ENCODE measurements at regions not wholly inside any gene's neighbourhood (a gene's known extent, or its start where the extent isn't known, plus 50 kb on each side); places are given as distances from the start of the nearest gene placed in this dataset.

DNA sequence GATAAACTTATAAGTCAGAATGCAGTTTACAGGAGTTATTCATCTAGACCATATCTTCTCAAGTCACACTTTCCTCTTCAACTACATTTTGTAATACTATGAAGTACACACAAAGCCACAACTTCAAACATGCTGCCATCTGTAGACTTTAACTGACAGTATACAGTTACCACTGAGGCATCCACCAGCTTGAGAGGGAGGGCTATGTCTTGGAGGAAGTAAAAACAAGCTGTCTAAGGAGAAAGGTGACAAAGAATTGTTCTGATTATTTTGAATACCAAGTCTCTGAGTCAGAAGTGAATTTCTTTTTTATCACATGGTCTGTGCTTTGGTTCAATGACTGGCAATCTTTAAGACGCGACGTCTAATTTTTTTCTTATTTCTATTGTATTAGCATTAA is 97.6 kb upstream of the CDH10 start:
- no peak overlapping the region for H3K4me3 ChIP-seq (ENCODE audit: low read depth, low read length)
- TF ChIP-seq, protein P1, sequence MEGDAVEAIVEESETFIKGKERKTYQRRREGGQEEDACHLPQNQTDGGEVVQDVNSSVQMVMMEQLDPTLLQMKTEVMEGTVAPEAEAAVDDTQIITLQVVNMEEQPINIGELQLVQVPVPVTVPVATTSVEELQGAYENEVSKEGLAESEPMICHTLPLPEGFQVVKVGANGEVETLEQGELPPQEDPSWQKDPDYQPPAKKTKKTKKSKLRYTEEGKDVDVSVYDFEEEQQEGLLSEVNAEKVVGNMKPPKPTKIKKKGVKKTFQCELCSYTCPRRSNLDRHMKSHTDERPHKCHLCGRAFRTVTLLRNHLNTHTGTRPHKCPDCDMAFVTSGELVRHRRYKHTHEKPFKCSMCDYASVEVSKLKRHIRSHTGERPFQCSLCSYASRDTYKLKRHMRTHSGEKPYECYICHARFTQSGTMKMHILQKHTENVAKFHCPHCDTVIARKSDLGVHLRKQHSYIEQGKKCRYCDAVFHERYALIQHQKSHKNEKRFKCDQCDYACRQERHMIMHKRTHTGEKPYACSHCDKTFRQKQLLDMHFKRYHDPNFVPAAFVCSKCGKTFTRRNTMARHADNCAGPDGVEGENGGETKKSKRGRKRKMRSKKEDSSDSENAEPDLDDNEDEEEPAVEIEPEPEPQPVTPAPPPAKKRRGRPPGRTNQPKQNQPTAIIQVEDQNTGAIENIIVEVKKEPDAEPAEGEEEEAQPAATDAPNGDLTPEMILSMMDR (conservative IDR thresholded peaks at IDR 0.05; ENCODE audit: low read depth, low read length): no peak
- DNase-seq (ENCODE audit: low read depth): no peak

DNA sequence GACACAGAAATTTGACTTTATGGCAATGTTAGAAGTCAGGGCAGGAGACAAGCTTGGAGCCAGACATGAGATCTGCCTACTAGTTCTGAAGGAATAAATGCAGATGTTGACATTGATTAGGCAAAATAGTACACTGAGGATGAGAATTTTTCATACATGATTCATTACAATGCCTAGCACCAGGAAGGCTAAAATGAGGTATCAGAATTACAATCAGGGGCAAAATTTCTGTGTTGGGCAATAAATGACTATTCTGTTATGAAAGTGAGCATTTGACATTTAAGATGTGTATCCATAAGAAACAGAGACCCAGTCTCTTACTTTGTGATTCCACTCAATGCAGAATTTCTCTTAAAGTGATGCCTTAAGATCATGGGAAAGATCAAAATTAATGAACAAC is 92.4 kb upstream of the CDH10 start:
- DNase-seq (ENCODE audit: low read depth): no peak
- no peak overlapping the region for H3K4me3 ChIP-seq (ENCODE audit: low read depth, low read length)
- TF ChIP-seq, protein P1 (conservative IDR thresholded peaks at IDR 0.05; ENCODE audit: low read depth, low read length): no peak

DNA sequence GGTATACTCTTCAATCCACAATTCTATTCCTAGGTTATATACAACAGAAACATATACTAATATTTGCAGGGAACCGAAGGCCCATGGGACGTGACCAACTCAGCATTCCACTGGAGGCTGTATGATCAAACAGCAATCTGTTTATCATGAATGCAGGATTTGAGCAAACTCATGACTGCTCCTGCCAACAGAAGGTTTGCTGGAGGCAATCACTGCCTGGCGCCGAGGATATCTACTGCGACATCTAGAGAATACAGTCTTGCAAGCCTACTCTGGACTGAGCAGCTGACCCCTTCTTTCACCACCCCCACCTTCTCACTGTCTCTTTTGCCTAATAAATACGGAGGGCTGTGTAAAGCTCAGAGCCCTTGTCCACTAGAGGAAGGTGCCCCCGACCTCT is 90.5 kb upstream of the CDH10 start:
- no peak for DNase-seq (ENCODE audit: low read depth)

DNA sequence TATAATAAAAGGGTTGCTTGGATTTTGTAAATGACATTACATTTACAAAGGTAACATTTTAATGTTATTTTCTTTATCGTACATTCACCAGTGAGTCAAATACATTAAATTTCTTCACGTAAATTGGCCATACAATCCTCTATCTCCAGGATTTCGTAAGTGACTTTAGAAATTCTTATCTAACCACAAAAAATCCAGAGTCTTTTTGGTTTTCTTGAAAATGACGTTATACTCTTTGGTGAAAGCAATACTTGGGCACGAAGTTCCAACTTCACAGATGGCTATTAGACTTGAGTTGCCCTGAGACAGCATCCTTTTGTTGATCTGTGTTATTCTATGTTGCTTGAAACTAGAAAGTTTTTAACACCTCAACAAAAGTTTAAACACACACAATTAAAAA is 87.4 kb upstream of the CDH10 start:
- TF ChIP-seq, protein P1 (conservative IDR thresholded peaks at IDR 0.05; ENCODE audit: low read depth, low read length): no peak
- no peak for DNase-seq (ENCODE audit: low read depth)
- no peak overlapping the region for H3K4me3 ChIP-seq (ENCODE audit: low read depth, low read length)

More for the DNA sequence above, 90.5 kb upstream of the CDH10 start:
- H3K4me3 ChIP-seq (ENCODE audit: low read depth, low read length): no peak overlapping the region
- TF ChIP-seq, protein P1 (conservative IDR thresholded peaks at IDR 0.05; ENCODE audit: low read depth, low read length): no peak

DNA sequence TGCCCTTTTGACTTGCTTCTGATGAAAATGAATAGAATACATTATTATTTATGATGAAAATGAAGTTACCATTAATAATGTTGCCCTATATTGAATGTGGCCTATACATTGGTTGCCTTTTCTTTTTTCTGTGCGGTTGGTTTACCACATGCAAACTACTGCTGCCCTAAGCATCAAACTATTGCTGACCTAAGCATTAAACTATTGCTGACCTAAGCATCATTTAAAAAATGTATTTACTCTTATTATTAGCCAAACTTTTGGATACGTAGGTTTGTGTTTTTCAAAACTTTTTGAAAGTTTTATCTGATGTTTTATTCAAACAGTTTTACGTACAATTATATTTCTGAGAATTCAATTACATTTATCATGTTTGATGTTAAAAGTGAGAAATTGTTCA is 76.0 kb upstream of the CDH10 start:
- TF ChIP-seq, protein P1 (conservative IDR thresholded peaks at IDR 0.05; ENCODE audit: low read depth, low read length): no peak
- H3K4me3 ChIP-seq (ENCODE audit: low read depth, low read length): no peak overlapping the region
- no peak for DNase-seq (ENCODE audit: low read depth)

DNA sequence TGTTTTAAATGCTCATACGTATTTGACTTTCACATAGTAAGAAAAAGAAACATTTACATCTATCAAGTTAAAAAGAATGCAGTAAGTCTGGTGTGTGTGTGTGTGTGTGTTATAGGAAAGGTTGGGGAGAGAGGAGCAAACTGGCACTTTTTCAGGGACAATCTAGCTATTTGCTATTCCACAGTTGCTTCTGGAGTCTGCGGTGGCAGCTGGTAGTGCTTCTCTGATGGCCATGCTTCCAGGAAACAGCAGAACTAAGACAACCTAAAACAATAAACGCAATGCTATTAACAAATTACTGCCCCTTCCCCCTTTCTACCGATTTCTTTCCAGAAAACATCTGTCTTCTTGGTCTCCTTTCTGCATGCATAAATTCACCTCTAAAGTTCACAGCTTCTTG is 70.0 kb upstream of the CDH10 start:
- no peak for DNase-seq (ENCODE audit: low read depth)

DNA sequence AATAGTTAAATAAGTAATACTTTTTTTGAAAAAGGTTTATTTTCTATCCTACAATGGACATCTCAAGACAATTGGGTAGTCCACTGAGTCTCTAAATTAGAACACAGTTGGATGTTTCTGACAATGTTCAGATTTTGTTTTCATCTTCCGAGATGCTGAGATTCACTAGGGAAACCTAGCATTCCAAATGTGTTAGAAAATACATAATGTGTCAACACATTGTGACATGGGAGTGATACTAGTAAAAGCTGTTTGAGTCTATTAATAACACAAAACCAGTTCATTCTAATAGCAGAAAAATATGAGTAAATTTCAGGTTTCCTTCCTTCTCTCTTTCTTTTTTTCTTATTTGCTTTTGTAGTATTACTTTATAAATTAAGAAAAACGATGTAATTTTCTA is 68.2 kb upstream of the CDH10 start:
- H3K4me3 ChIP-seq (ENCODE audit: low read depth, low read length): no peak overlapping the region
- DNase-seq (ENCODE audit: low read depth): no peak
- TF ChIP-seq, protein P1 (conservative IDR thresholded peaks at IDR 0.05; ENCODE audit: low read depth, low read length): no peak

More for the DNA sequence above, 70.0 kb upstream of the CDH10 start:
- TF ChIP-seq, protein P1 (conservative IDR thresholded peaks at IDR 0.05; ENCODE audit: low read depth, low read length): no peak
- no peak overlapping the region for H3K4me3 ChIP-seq (ENCODE audit: low read depth, low read length)
